Activated CD4-positive, alpha-beta memory T cell treated with anti-CD3 and anti-CD28 coated beads for 36 hours (primary cell): ENCODE measurements at regions not wholly inside any gene's neighbourhood (a gene's known extent, or its start where the extent isn't known, plus 50 kb on each side); places are given as distances from the start of the nearest gene placed in this dataset.
"Not testable (repeated sequence)": the region's sequence is repeated elsewhere in the genome, so short reads cannot be mapped to it uniquely, and the experiment has no call there.

Experiments
- CTCF ChIA-PET: fragments of 350-600 bp; sonication (Branson Sonifier 250); formaldehyde crosslinking; loops from one replicate; lab custom pipeline; 2021; ENCODE audit warnings: antibody characterized with exemption, inconsistent platforms; lab: Charles Lee
- POLR2A ChIA-PET: fragments of 350-600 bp; sonication (Branson Sonifier 250); formaldehyde crosslinking; loops from one replicate; lab custom pipeline; 2021; ENCODE audit warnings: antibody characterized with exemption; lab: Charles Lee
- DNase-seq: peaks from one replicate; pipeline ENCODE4 v3.0.0-alpha.2; 2020
- H3K27ac Mint-ChIP-seq: one replicate; pipeline ENCODE4 v1.8.0; 2021; ENCODE audit warnings: mixed read lengths
- H3K27me3 Mint-ChIP-seq: one replicate; pipeline ENCODE4 v1.8.0; 2021; ENCODE audit warnings: mixed read lengths
- H3K36me3 Mint-ChIP-seq: one replicate; pipeline ENCODE4 v1.8.0; 2021; ENCODE audit warnings: mixed read lengths
- H3K4me1 Mint-ChIP-seq: one replicate; pipeline ENCODE4 v1.8.0; 2021; ENCODE audit warnings: low read depth, mixed read lengths
- H3K4me3 Mint-ChIP-seq: one replicate; pipeline ENCODE4 v1.8.0; 2021; ENCODE audit warnings: mild to moderate bottlenecking, mixed read lengths
- H3K9me3 Mint-ChIP-seq: one replicate; pipeline ENCODE4 v1.8.0; 2021; ENCODE audit warnings: mixed read lengths
- intact Hi-C: fragments of 100-400 bp; cut with micrococcal nuclease; formaldehyde crosslinking; loops from one replicate; pipeline ENCODE4 v1.15.1; 2023

GRCh38 chr2:111275854-111276171, 155.1 kb downstream of the BCL2L11 start:
- intact Hi-C loops, POLR2A ChIA-PET: not testable (repeated sequence)

GRCh38 chr2:111278133-111278532, 157.4 kb downstream of the BCL2L11 start:
- H3K27me3 Mint-ChIP-seq, intact Hi-C loops, CTCF ChIA-PET: not testable (repeated sequence)

More at GRCh38 chr2:111275854-111276171, 155.1 kb downstream of the BCL2L11 start:
- H3K36me3 Mint-ChIP-seq, H3K9me3 Mint-ChIP-seq, H3K4me1 Mint-ChIP-seq, H3K27me3 Mint-ChIP-seq, DNase-seq, CTCF ChIA-PET, H3K27ac Mint-ChIP-seq, H3K4me3 Mint-ChIP-seq: not testable (repeated sequence)

GRCh38 chr2:111280709-111281286, 160.1 kb downstream of the BCL2L11 start:
- H3K36me3 Mint-ChIP-seq, H3K9me3 Mint-ChIP-seq, H3K4me3 Mint-ChIP-seq, POLR2A ChIA-PET, CTCF ChIA-PET, H3K4me1 Mint-ChIP-seq, H3K27me3 Mint-ChIP-seq, DNase-seq, H3K27ac Mint-ChIP-seq, intact Hi-C loops: not testable (repeated sequence)

More at GRCh38 chr2:111278133-111278532, 157.4 kb downstream of the BCL2L11 start:
- H3K36me3 Mint-ChIP-seq, H3K4me3 Mint-ChIP-seq, H3K27ac Mint-ChIP-seq, H3K9me3 Mint-ChIP-seq, POLR2A ChIA-PET, H3K4me1 Mint-ChIP-seq, DNase-seq: not testable (repeated sequence)

GRCh38 chr2:111282162-111282561, 161.4 kb downstream of the BCL2L11 start:
- H3K27ac Mint-ChIP-seq, CTCF ChIA-PET, DNase-seq, H3K9me3 Mint-ChIP-seq, POLR2A ChIA-PET, H3K27me3 Mint-ChIP-seq, H3K4me1 Mint-ChIP-seq, H3K36me3 Mint-ChIP-seq, H3K4me3 Mint-ChIP-seq, intact Hi-C loops: not testable (repeated sequence)

- DNase-seq, intact Hi-C loops, POLR2A ChIA-PET, H3K4me3 Mint-ChIP-seq, H3K27me3 Mint-ChIP-seq, CTCF ChIA-PET, H3K27ac Mint-ChIP-seq, H3K9me3 Mint-ChIP-seq, H3K4me1 Mint-ChIP-seq, H3K36me3 Mint-ChIP-seq: not testable (repeated sequence)
Measured at GRCh38 chr2:111287646-111288568, 167.2 kb downstream of the BCL2L11 start.

- H3K27me3 Mint-ChIP-seq, H3K4me3 Mint-ChIP-seq, H3K4me1 Mint-ChIP-seq, H3K36me3 Mint-ChIP-seq, intact Hi-C loops, H3K27ac Mint-ChIP-seq, CTCF ChIA-PET, POLR2A ChIA-PET, H3K9me3 Mint-ChIP-seq, DNase-seq: not testable (repeated sequence)
Measured at GRCh38 chr2:111290370-111290769, 169.7 kb downstream of the BCL2L11 start.

DNA sequence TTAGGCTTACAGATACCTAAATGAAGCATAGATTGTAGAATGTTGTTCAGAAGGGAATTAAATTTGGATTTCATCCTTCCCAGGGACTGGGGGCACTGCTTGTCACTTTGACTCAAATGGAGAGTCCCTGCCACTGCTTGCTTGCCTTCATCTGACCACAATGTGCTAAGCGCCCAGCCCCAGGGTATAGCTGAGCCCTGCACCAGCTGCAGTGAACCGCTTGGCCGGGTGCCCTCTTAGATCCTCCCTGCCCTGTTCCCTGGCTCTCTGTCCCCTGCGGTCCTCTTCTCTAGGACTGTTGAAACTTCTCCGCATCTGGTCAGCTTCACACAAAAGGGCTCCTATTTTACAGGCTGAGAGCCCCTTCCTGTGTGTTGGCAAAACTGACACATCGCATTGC, 170.9 kb downstream of the BCL2L11 start:
- H3K36me3 Mint-ChIP-seq, POLR2A ChIA-PET, H3K27ac Mint-ChIP-seq, H3K27me3 Mint-ChIP-seq, CTCF ChIA-PET, H3K4me3 Mint-ChIP-seq, intact Hi-C loops, H3K4me1 Mint-ChIP-seq, H3K9me3 Mint-ChIP-seq: not testable (repeated sequence)
- DNase-seq = peak; percentile 15

DNA sequence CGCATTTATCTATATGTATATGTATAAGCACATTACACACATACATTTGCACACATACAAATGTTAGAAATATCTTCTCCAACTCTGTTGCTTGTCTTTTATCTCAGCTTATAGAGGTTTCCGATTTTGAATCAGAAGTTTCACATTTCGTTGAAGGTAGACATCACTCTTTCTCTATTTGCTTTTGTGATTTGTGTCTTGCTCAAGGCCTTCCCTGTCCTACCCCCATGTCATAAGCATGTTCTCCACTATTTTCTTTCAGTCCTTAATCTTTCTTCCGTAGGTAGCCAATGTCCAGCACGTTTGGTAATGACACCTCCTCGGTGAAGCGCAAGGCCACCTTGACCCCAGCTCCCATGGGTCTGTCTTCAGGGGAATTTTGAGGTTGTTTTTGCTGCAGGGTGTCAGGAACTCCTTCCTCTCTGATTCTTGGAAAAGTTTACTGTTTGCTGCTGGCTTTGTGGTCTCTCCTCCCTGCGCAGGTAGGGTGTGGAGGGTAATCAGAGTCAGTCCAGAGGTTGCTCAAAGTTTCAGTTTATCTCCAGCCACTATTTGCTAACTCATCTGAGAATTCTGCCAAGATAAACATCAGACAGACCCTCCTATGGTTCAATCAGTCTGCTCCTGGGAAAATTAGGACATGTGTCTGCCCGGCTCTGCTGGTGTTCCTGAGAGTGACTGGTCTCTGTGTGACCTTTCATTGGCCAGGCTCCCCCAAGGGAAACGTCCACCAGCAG, 171.7 kb downstream of the BCL2L11 start:
- H3K4me1 Mint-ChIP-seq, POLR2A ChIA-PET, CTCF ChIA-PET, H3K27ac Mint-ChIP-seq, H3K4me3 Mint-ChIP-seq, H3K9me3 Mint-ChIP-seq, H3K36me3 Mint-ChIP-seq, DNase-seq, H3K27me3 Mint-ChIP-seq, intact Hi-C loops: not testable (repeated sequence)

- H3K27me3 Mint-ChIP-seq, CTCF ChIA-PET, H3K4me1 Mint-ChIP-seq, DNase-seq, H3K9me3 Mint-ChIP-seq, H3K27ac Mint-ChIP-seq, intact Hi-C loops, POLR2A ChIA-PET, H3K4me3 Mint-ChIP-seq, H3K36me3 Mint-ChIP-seq: not testable (repeated sequence)
Measured at GRCh38 chr2:111294699-111295098, 174.0 kb downstream of the BCL2L11 start.

DNA sequence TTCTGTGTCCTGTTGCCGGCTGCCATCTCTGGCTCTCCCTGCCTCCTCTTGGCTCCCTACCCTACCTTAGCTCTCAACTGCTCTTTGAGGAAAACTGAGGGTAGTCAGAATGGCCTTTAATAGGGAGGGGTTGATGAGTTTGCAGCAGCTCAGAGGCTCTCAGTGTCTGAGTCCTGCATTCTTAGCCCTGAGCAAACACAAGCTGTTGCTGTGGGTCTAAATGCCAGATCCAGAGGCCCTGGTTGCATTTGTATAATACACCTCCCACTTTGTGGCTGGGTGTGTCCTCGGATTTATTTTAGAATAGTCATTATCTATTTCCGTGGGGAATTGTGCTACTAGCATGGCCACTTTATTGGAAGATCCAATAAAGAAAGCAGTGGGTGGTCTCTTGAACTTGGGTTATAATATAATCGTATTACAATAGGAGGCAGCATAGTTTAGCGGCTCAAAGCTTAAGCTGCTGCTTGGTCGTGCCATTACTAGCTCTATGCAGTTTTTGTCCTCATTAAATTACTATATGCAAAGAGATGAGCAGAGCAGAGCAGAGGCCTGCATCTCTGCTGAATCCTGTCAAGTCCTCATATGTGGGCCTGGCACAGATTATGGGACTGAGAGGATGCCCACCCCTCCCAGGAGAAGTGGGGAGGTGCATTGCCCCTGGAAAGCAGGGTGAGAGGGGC, 175.5 kb downstream of the BCL2L11 start:
- intact Hi-C loops, H3K27ac Mint-ChIP-seq, CTCF ChIA-PET, H3K9me3 Mint-ChIP-seq, H3K27me3 Mint-ChIP-seq, H3K36me3 Mint-ChIP-seq, H3K4me3 Mint-ChIP-seq, POLR2A ChIA-PET, DNase-seq, H3K4me1 Mint-ChIP-seq: not testable (repeated sequence)

- DNase-seq, intact Hi-C loops, H3K9me3 Mint-ChIP-seq, H3K4me1 Mint-ChIP-seq, H3K36me3 Mint-ChIP-seq, CTCF ChIA-PET, H3K4me3 Mint-ChIP-seq, H3K27me3 Mint-ChIP-seq, H3K27ac Mint-ChIP-seq, POLR2A ChIA-PET: not testable (repeated sequence)
Measured at GRCh38 chr2:111297128-111297527, 176.4 kb downstream of the BCL2L11 start.

DNA sequence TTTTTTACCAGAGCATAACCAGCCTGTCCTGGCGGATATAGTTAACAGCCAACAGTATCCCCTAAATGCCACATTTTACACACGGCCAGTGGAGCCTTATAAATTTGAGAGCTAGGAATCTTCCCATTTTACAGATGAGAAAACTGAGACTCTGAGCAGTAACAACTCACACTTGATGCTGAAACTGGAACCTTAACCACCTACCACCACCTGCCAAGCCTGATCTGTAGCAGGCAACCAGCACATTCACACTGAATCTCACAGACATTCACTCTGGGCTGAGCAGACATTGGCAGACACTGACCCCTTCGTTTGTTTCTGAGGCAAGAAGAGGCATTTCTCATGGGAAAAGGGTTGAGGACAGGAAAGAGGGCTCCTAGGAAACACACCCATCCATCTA, 178.2 kb downstream of the BCL2L11 start:
- POLR2A ChIA-PET, CTCF ChIA-PET, intact Hi-C loops, H3K9me3 Mint-ChIP-seq, H3K4me3 Mint-ChIP-seq, H3K27me3 Mint-ChIP-seq, H3K4me1 Mint-ChIP-seq, DNase-seq, H3K36me3 Mint-ChIP-seq, H3K27ac Mint-ChIP-seq: not testable (repeated sequence)
